Gastrocnemius medialis (tissue), 4 donors: ENCODE measurements at regions not wholly inside any gene's neighbourhood (a gene's known extent, or its start where the extent isn't known, plus 50 kb on each side); places are given as distances from the start of the nearest gene placed in this dataset.

Source experiments
- ATAC-seq, 2 donors: fragments of 150-250 bp; one replicate each; pipeline ENCODE4 v1.9.1; 2016
- DNase-seq, 2 donors: peaks; one replicate each; pipeline ENCODE4 v3.0.0-alpha.2; 2019
- H3K27ac ChIP-seq, 4 donors: fragments of 200-600 bp; sonication (generic); 1 replicate in 1 of 4; 2 replicates in 3 of 4; pipeline ENCODE4 v1.5.1; 2016 to 2018; ENCODE audit warnings: mild to moderate bottlenecking in 2 of 4, moderate library complexity in 1 of 4
- H3K27me3 ChIP-seq, 3 donors: fragments of 200-600 bp; sonication (generic) in 2 of 3; 1 replicate in 1 of 3; 2 replicates in 2 of 3; pipeline versions ENCODE4 v1.5.1 to v1.6.0; 2016 to 2019; ENCODE audit warnings: mild to moderate bottlenecking in 1 of 3, moderate library complexity in 1 of 3
- H3K36me3 ChIP-seq, 2 donors: fragments of 200-600 bp; sonication (generic) in 1 of 2; one replicate each; pipeline ENCODE4 v1.5.1; 2017 to 2018
- H3K4me1 ChIP-seq, 2 donors: fragments of 200-600 bp; sonication (generic) in 1 of 2; one replicate each; pipeline ENCODE4 v1.5.1; 2016 to 2017; ENCODE audit warnings: mild to moderate bottlenecking in 2 of 2
- H3K4me3 ChIP-seq, 4 donors: fragments of 200-600 bp; sonication (generic) in 3 of 4; 1 replicate in 1 of 4; 2 replicates in 3 of 4; pipeline ENCODE4 v1.5.1; 2016 to 2019; ENCODE audit warnings: mild to moderate bottlenecking in 2 of 4
- H3K9me3 ChIP-seq, 3 donors: fragments of 200-600 bp; sonication (generic) in 2 of 3; 1 replicate in 1 of 3; 2 replicates in 2 of 3; pipeline ENCODE4 v1.5.1; 2016 to 2019
- CTCF ChIP-seq, 5 experiments: fragments of 450-650 bp in 3 of 5; fragments of 200-600 bp in 2 of 5; sonication (generic) in 2 of 5; IDR thresholded peaks in 4 of 5; conservative IDR thresholded peaks in 1 of 5; 1 replicate in 4 of 5; 2 replicates in 1 of 5; pipeline ENCODE4 v1.5.1; 2016 to 2019; ENCODE audit warnings: antibody characterized with exemption in 5 of 5, mild to moderate bottlenecking in 3 of 5, moderate library complexity in 3 of 5
- POLR2A ChIP-seq, 2 donors: fragments of 450-650 bp; IDR thresholded peaks; one replicate each; pipeline ENCODE4 v1.6.1; 2017; ENCODE audit warnings: antibody characterized with exemption in 2 of 2, mild to moderate bottlenecking in 2 of 2, moderate library complexity in 2 of 2
- in situ Hi-C, 4 donors: fragments of 200-750 bp; cut with MboI; loops; one replicate each; pipeline versions ENCODE4 v1.15.0 to v1.8.0; 2017; ENCODE audit warnings: low sequenced_read_pairs in 4 of 4
- intact Hi-C: fragments of 100-400 bp; cut with DNase I; formaldehyde crosslinking; loops from one replicate; pipeline ENCODE4 v1.15.1; 2023; ENCODE audit warnings: low total_unique reads

DNA sequence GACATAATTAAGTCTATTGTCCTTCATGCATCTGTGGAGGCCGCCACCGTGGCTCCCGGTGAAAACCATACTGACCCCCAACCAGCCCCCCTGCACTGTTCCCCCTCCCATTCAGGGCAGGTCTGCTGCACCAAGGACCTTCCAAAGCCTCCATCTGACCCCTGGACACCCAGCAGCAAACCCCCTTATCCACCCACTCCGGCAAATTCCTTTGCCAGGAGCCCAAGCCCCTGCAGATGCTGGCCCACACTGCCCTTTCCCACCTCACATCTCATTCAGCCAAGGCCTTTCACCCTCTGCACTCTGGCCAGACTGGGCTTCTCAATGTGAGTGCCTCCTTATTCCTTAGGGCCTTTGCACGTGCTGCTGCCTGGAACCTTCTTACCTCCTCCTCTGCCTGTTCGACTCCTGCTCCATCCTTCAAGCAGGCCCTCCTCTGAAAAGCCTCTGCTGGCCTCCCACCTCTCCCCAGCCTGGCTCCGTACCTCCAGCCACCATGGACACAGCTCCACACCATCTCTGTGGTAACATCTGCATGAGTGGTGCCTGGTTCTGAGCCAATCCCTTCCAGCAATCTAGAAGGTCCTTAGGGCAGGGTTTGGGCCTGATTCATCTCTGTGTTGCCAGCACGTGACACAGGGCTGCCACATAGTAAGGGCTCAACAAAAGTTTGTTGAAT is 230.7 kb downstream of the BCL11B start:
- no peak overlapping the region for H3K4me3 ChIP-seq
- intact Hi-C loops, result no loop called here
- no peaks in the 10 kb centered on the region for H3K36me3 ChIP-seq
- no peaks in the 10 kb centered on the region for H3K9me3 ChIP-seq
- in situ Hi-C loops, result no loop called here
- H3K27me3 ChIP-seq, result no peaks in the 10 kb centered on the region
- ATAC-seq (no peak), DNase-seq (no peak)
- H3K4me1 ChIP-seq, result peaks cover 0 to 4% of the 10 kb centered on the region in 2 donors
- no peak for TF ChIP-seq CTCF (IDR thresholded peaks at IDR 0.05 in 4 of 5, conservative IDR thresholded peaks at IDR 0.05 in 1 of 5)
- no peak for TF ChIP-seq POLR2A (IDR thresholded peaks at IDR 0.05)
- no peak overlapping the region for H3K27ac ChIP-seq

DNA sequence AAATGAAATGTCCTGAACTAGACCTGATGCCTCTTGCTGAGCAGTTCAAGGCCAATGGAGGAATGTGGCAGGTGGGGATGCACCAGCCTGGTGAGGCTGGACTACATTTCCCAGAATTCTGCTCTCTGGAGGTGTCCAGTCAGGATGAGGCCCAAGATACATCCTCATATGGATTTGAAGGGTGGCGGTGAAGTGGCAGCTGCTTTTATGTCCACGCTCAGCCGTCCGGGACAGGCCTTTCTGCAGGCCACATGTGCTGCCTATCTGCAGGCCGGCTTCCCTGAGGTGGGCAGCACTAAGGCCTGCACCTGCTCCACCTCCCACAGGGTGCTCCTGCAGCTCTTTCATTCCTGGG is 230.2 kb downstream of the BCL11B start:
- H3K36me3 ChIP-seq, result no peaks in the 10 kb centered on the region
- DNase-seq, result no peak
- H3K9me3 ChIP-seq, result no peaks in the 10 kb centered on the region
- no peaks in the 10 kb centered on the region for H3K4me1 ChIP-seq
- intact Hi-C loops, result no loop called here
- no peak overlapping the region for H3K4me3 ChIP-seq
- TF ChIP-seq CTCF (IDR thresholded peaks at IDR 0.05 in 4 of 5, conservative IDR thresholded peaks at IDR 0.05 in 1 of 5) (no peak), POLR2A (IDR thresholded peaks at IDR 0.05) (no peak)
- H3K27me3 ChIP-seq, result no peaks in the 10 kb centered on the region
- in situ Hi-C loops, result no loop called here
- H3K27ac ChIP-seq, result no peak overlapping the region
- ATAC-seq, result no peak

DNA sequence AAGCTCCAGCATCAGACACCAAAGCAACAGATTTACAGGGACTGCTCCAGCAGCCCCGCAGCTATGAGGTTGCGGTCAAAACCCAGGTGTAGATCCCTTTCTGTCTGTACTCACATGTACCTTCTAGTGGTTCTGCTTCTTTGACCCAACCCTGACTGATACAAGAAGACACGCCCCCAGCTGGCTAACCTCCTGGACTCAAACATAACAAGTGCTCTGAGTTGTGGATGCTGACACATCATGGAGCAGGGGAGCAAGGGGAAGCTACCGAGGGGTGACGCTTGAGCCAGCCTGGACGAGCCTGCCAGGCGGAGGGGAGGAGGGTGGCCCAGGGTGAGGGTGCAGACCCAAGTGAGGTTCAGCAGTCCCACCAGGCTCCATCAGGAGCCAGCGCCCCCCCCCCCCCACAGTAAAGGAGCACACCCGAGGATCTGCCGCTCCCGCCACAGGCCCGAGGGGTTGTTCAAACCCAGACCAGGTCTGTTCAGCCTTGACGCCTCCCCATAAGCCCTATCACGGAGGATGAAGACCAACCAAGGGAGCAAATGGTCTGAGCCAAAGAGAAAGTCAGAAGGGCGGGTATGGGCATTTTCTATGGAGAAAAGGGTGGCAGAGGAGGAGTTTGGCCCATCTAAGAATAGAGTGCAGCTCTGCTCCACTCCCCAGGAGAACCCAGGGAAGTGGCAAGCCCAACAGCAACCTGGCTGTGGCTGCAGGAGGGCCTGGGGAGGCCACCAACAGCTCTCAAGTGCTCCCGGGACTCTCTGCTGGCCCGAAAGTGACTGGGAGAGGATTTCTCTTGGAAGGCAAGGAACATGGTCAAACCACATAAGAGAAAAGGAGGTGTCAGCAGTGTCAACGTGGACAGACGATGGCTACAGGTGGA is 229.4 kb downstream of the BCL11B start:
- in situ Hi-C loops, result no loop called here
- no peak for ATAC-seq
- no peak overlapping the region for H3K4me3 ChIP-seq

GRCh38 chr14:99043267-99043615 is 228.8 kb downstream of the BCL11B start:
- ATAC-seq (no peak), DNase-seq (no peak)
- Histone ChIP-seq H3K4me3 (no peak overlapping the region), H3K4me1 (no peaks in the 10 kb centered on the region), H3K27ac (no peak overlapping the region), H3K27me3 (no peaks in the 10 kb centered on the region), H3K9me3 (no peaks in the 10 kb centered on the region), H3K36me3 (no peaks in the 10 kb centered on the region)
- in situ Hi-C loops, result no loop called here
- TF ChIP-seq POLR2A (IDR thresholded peaks at IDR 0.05) (no peak), CTCF (IDR thresholded peaks at IDR 0.05 in 4 of 5, conservative IDR thresholded peaks at IDR 0.05 in 1 of 5) (no peak)
- intact Hi-C loops, result no loop called here

More for the DNA sequence above, 229.4 kb downstream of the BCL11B start:
- Histone ChIP-seq H3K27me3 (no peaks in the 10 kb centered on the region), H3K9me3 (no peaks in the 10 kb centered on the region), H3K4me1 (no peaks in the 10 kb centered on the region), H3K27ac (no peak overlapping the region), H3K36me3 (no peaks in the 10 kb centered on the region)
- TF ChIP-seq CTCF (IDR thresholded peaks at IDR 0.05 in 4 of 5, conservative IDR thresholded peaks at IDR 0.05 in 1 of 5) (no peak), POLR2A (IDR thresholded peaks at IDR 0.05) (no peak)
- no peak for DNase-seq
- intact Hi-C loops, result no loop called here
